LNCaP clone FGC (cell line): ENCODE measurements at regions not wholly inside any gene's neighbourhood (a gene's known extent, or its start where the extent isn't known, plus 50 kb on each side); places are given as distances from the start of the nearest gene placed in this dataset.

Experiments used
- DNase-seq: peaks from one replicate; pipeline ENCODE4 v3.0.0-alpha.2; 2011; ENCODE audit warnings: low read depth
- H3K4me3 ChIP-seq: 2 replicates; pipeline ENCODE4 v1.5.1; 2011; ENCODE audit warnings: mild to moderate bottlenecking, low read depth, low read length, control low read depth
- CTCF ChIP-seq: IDR thresholded peaks from 2 replicates; pipeline ENCODE4 v1.5.1; 2012; ENCODE audit warnings: mild to moderate bottlenecking; ENCODE audit not compliant: control insufficient read depth, insufficient read depth; ENCODE audit errors: extremely low read depth

DNA sequence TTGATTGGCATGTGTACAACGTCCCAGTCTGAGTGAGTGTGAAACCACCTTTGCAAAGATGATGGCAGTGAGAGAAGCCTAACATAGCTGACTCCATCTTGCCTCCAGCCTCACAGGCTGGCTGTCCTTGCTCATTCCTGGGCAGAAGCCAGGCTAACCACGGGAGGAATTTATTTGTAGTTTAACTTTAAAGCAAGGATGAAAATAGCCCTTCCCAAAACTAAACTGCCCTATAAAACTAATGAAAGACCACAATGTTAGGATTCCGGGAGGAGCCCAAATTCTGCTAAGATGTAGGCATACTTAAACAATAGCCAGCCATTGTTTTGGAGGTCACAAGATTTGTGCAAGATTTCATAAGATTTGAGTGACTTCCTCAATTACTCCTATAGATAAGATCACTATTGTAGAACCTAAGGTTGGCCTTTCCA is 96.6 kb upstream of the LSM14A start:
- no peak for DNase-seq
- no peak overlapping the region for H3K4me3 ChIP-seq
- TF ChIP-seq CTCF: no peak

DNA sequence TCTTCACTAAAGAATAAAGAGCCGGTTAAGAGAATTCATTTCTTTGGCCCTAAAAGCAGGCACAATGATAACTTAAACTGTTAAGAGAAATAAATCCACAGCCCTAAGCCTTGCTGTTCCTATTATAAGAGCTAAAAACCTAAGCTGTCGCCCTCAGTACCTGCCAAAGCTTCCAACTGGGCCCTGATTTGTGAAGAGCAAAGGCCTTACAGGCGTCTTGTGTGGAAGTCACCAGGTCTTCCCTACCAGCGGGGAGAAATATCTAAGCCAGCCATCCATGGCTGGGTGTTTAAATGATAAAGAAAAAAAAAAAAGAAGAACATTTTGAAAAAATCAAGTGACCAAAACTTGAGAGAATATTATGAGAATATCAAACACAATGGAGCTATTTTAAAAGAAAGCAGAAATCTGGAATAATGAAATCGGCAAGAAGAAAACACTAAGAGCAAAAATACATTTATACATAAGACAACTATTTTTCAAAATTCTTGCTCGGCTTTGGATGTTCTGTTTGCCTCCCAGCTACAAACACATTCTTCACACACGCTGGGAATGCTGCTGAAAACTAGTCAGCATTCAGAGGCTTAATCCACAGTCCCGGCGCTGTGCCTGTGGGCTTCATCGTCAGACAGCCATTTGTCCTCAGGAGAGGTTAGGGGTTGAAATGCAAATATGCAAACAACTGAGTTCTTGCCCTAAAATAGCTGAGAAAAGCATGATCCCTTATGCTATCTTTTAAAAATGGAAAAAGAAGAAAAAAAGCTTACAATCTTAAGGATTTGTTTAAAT is 89.8 kb upstream of the LSM14A start:
- no peak for TF ChIP-seq CTCF
- no peak overlapping the region for H3K4me3 ChIP-seq
- DNase-seq: no peak

DNA sequence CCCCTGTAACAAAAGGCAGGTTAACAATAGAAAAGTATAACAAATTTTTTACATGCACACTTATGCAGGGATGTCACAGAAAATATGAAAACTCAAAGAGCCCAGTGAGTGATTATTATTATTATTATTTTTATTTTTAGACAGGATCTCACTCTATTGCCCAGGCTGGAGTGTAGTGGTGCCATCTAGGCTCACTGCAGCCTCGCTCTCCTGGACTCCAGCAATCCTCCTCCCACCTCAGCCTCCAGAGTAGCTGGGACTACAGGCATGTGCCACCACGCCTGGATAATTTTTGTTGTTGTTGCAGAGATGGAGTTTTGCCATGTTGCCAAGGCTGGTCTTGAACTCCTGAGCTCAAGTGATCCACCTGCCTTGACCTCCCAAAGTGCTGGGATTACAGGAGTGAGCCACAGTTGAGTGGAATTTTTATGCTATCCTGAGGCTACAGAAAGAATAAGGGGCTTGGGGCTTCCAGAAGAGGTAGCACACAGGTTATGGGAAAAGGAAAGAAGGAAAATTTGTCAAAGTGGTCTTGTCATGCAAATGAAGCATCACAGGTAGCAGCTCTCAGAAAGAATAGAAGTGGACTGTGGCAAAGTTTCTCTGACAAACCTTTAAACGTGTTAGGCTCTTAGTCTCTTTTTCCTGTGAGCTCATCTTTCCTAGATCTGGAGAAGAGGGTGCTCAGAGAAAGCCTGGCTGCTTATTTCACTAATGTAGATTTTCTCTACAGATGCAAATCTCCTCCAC is 87.7 kb upstream of the LSM14A start:
- no peak for TF ChIP-seq CTCF
- H3K4me3 ChIP-seq: no peak overlapping the region
- no peak for DNase-seq

- no peak for DNase-seq
- no peak overlapping the region for H3K4me3 ChIP-seq
- TF ChIP-seq CTCF: no peak
These were observed 87.0 kb upstream of the LSM14A start for GRCh38 chr19:34085336-34085735.

DNA sequence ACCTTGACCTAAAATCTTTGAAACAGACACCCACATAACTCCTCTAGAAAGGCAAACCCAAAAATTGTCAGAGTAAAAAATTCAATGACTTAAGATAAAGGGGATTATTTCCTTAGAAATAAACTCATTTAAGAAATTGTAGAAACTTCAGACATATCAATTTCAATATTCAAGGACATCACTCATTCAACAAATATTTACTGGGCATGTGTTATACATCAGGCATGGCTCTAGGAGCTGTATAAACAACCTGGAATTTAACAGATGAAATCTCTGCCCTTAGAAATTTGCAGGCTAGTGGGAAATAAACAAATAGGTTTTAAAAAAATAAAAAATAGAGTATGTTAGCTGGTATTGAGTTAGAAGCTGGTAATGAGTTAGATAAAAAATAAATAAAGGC is 84.0 kb upstream of the LSM14A start:
- TF ChIP-seq CTCF: no peak
- no peak for DNase-seq
- H3K4me3 ChIP-seq: no peak overlapping the region

GRCh38 chr19:34089566-34089965 is 82.7 kb upstream of the LSM14A start:
- no peak overlapping the region for H3K4me3 ChIP-seq
- TF ChIP-seq CTCF: no peak
- no peak for DNase-seq
